GM12878 (cell line): ENCODE measurements at regions not wholly inside any gene's neighbourhood (a gene's known extent, or its start where the extent isn't known, plus 50 kb on each side); places are given as distances from the start of the nearest gene placed in this dataset.

ENCODE experiments used
- ATAC-seq: fragments of 200-7000 bp; cut with Tn5 transposase; 3 replicates; pipeline ENCODE4 v1.9.1; 2020; ENCODE audit warnings: mild to moderate bottlenecking, moderate library complexity
- BruUV-seq: library from RNA; stranded (reverse); fragments of 400-500 nt; replicated peaks from 2 replicates; lab custom pipeline; 2021; lab: Mats Ljungman, UMichigan
- CTCF ChIA-PET: fragments of 300-600 bp; sonication (Branson Sonifier 250); formaldehyde crosslinking; extraction: SDS; loops from one replicate; lab custom pipeline; 2021; ENCODE audit warnings: inconsistent platforms; lab: Yijun Ruan, JAX
- POLR2A ChIA-PET: fragments of 350-600 bp; formaldehyde crosslinking; extraction: SDS; loops from one replicate; lab custom pipeline; 2021; ENCODE audit warnings: inconsistent platforms; lab: Charles Lee
- RAD21 ChIA-PET: fragments of 300-600 bp; sonication (Branson Sonifier 250); formaldehyde crosslinking; loops from one replicate; lab custom pipeline; 2023; ENCODE audit warnings: antibody characterized with exemption; ENCODE audit not compliant: unreplicated experiment; lab: Charles Lee
- SMC1A ChIA-PET: fragments of 300-600 bp; sonication (Branson Sonifier 250); formaldehyde crosslinking; loops from one replicate; lab custom pipeline; 2023; ENCODE audit not compliant: unreplicated experiment, uncharacterized antibody; lab: Charles Lee
- DNase-seq: peaks from one replicate; pipeline ENCODE4 v3.0.0-alpha.2; 2011; ENCODE audit warnings: low read depth, low spot score
- FAIRE-seq: peaks from 3 replicates; lab custom pipeline; 2011; peaks lifted over from hg19 to GRCh38; lab: Jason Lieb, UNC
- H2AFZ ChIP-seq: 2 replicates; pipeline ENCODE4 v1.6.0; 2011; ENCODE audit warnings: low read depth, low read length, control low read depth; ENCODE audit not compliant: control insufficient read depth
- H3K27ac ChIP-seq: 2 replicates; pipeline ENCODE4 v1.5.1; 2011; ENCODE audit warnings: control low read depth; ENCODE audit not compliant: control insufficient read depth, insufficient read depth
- H3K27me3 ChIP-seq, 2 experiments: replicated peaks in 1 of 2; 2 replicates each; pipeline versions ENCODE4 v1.6.0 to v1.6.1; 2011; ENCODE audit warnings: low read length in 1 of 2; ENCODE audit not compliant: control insufficient read depth in 2 of 2, insufficient read depth in 2 of 2
- H3K36me3 ChIP-seq, 2 experiments: 2 replicates each; pipeline ENCODE4 v1.5.1; 2011; ENCODE audit warnings: low read length in 1 of 2; ENCODE audit not compliant: control insufficient read depth in 2 of 2, insufficient read depth in 2 of 2
- H3K4me1 ChIP-seq: 2 replicates; pipeline ENCODE4 v1.6.1; 2011; ENCODE audit warnings: mild to moderate bottlenecking, low read length, moderate library complexity, mixed read lengths; ENCODE audit not compliant: control insufficient read depth, insufficient read depth
- H3K4me2 ChIP-seq: 2 replicates; pipeline ENCODE4 v1.6.0; 2011; ENCODE audit warnings: control low read depth; ENCODE audit not compliant: control insufficient read depth, insufficient read depth
- H3K4me3 ChIP-seq: fragments of 200-600 bp; sonication (generic); 2 replicates; pipeline ENCODE4 v1.5.1; 2016
- H3K79me2 ChIP-seq: 2 replicates; pipeline ENCODE4 v1.6.0; 2011; ENCODE audit warnings: low read length; ENCODE audit not compliant: control insufficient read depth, insufficient read depth
- H3K9ac ChIP-seq: 2 replicates; pipeline ENCODE4 v1.8.0; 2011; ENCODE audit warnings: low read length, control low read depth, mixed read lengths; ENCODE audit not compliant: control insufficient read depth, insufficient read depth
- H3K9me3 ChIP-seq: replicated peaks from 3 replicates; pipeline ENCODE4 v1.5.1; 2011; ENCODE audit warnings: mild to moderate bottlenecking, low read length; ENCODE audit not compliant: control insufficient read depth, insufficient read depth
- H4K20me1 ChIP-seq: 2 replicates; pipeline ENCODE4 v1.6.0; 2011; ENCODE audit not compliant: control insufficient read depth, insufficient read depth
- BHLHE40 ChIP-seq, 2 experiments: fragments of 450-650 bp in 1 of 2; IDR thresholded peaks; 2 replicates each; pipeline ENCODE4 v1.6.1; 2011 to 2017; ENCODE audit warnings: low read depth in 2 of 2, borderline replicate concordance in 1 of 2, improper control_type of control experiment in 1 of 2, low read length in 1 of 2, mild to moderate bottlenecking in 1 of 2
- CBX3 ChIP-seq: fragments of 200-600 bp; sonication (generic); IDR thresholded peaks from 2 replicates; pipeline ENCODE4 v1.6.1; 2016; ENCODE audit warnings: low read depth, borderline replicate concordance
- MLLT1 ChIP-seq: fragments of 450-650 bp; IDR thresholded peaks from 2 replicates; pipeline ENCODE4 v1.6.1; 2016; ENCODE audit warnings: mild to moderate bottlenecking
- NRF1 ChIP-seq: conservative IDR thresholded peaks from 2 replicates; pipeline ENCODE4 v1.6.1; 2011; ENCODE audit warnings: mild to moderate bottlenecking, low read depth, low read length, improper control_type of control experiment
- RELA ChIP-seq: fragments of 450-650 bp; IDR thresholded peaks from 2 replicates; pipeline ENCODE4 v1.8.0; 2014; ENCODE audit warnings: borderline replicate concordance; ENCODE audit not compliant: partially characterized antibody
- SRF ChIP-seq, 2 experiments: IDR thresholded peaks; 2 replicates each; pipeline ENCODE4 v1.6.1; 2011; ENCODE audit warnings: low read depth in 2 of 2, low read length in 2 of 2, mild to moderate bottlenecking in 1 of 2, moderate library complexity in 1 of 2
- STAT1 ChIP-seq: fragments of 450-650 bp; conservative IDR thresholded peaks from 2 replicates; pipeline ENCODE4 v1.6.1; 2014; ENCODE audit warnings: antibody characterized with exemption, mild to moderate bottlenecking
- TCF12 ChIP-seq: IDR thresholded peaks from 2 replicates; pipeline ENCODE4 v1.6.1; 2011; ENCODE audit warnings: low read depth, mild to moderate bottlenecking, low read length
- WGBS: methylation state at CpG from one replicate; pipeline ENCODE4 v1.1.6; 2016; ENCODE audit warnings: low lambda C conversion rate; ENCODE audit not compliant: insufficient replicate concordance, insufficient coverage; ENCODE audit errors: missing lambda C conversion rate; 5-methylcytosine and 5-hydroxymethylcytosine counted together
- in situ Hi-C: fragments of 300-500 bp; cut with MboI; formaldehyde crosslinking; loops from 9 replicates; pipeline ENCODE4 v1.14.3; 2018; ENCODE audit warnings: mixed read lengths
- intact Hi-C: fragments of 100-400 bp; cut with micrococcal nuclease; formaldehyde crosslinking; loops from one replicate; pipeline ENCODE4 v1.14.2; 2022; ENCODE audit not compliant: unreplicated experiment

DNA sequence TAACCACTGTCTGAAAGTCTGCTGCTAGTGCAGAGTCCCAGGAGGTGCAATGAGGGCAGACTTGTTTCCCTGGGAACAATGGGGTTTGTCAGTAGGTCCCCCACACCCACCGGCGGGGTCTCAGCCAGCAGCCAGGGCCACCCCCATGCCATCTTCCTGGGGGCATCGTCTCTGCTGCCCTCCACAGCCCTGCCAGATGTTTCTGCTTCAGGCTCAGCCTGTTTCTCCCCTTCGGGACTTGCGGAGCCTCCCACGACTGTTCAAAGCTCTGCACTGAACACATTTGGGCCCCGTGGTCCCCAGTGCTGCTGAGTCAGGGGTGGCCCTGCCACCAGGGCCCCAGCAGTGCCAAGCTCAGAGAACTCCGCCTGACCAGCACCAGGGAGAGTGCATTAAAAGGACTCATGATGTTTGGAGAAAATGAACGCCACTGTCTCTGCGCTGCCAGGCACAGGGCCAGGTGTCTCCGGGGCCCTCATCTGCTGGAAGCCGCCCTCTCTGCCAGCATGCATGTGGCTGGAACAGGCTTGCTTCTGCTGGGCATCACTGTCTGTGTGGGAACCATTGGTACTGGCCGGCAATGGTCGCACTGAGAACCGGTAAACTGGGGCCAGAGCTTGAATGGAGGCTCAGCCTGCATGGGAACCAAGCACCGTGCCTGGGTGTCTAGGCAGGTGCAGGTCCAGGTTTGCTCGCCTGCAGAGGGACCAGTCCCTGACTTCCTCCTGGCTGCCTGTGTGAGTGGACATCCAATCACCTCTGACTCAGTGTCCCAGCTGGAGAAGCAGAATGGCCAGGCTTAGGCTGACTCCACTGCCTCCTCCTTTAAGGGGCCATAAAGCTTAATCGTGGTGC, 345.1 kb downstream of the GLRX3 start:
- no peak overlapping the region for H3K4me3 ChIP-seq
- intact Hi-C loops (no loop called here), in situ Hi-C loops (no loop called here)
- CTCF ChIA-PET = no interaction called here
- POLR2A ChIA-PET = no interaction called here
- no peaks in the 10 kb centered on the region for H4K20me1 ChIP-seq
- no peak for TF ChIP-seq BHLHE40 (IDR thresholded peaks at IDR 0.05; ENCODE audit: borderline replicate concordance in 1 of 2, low read depth in 2 of 2, low read length in 1 of 2)
- no peak for TF ChIP-seq STAT1
- no peak for TF ChIP-seq TCF12
- no peak for TF ChIP-seq CBX3
- TF ChIP-seq MLLT1 = no peak
- no peak for TF ChIP-seq NRF1
- TF ChIP-seq SRF (IDR thresholded peaks at IDR 0.05; ENCODE audit: low read depth in 2 of 2, low read length in 2 of 2) = no peak
- no peak for TF ChIP-seq RELA
- no peak overlapping the region for H2AFZ ChIP-seq
- BruUV-seq = no TSS peak
- no peak overlapping the region for H3K9ac ChIP-seq
- H3K79me2 ChIP-seq = no peaks in the 10 kb centered on the region
- no peaks in the 10 kb centered on the region for H3K4me1 ChIP-seq
- DNase-seq (no peak), ATAC-seq (no peak), FAIRE-seq (no peak)
- H3K9me3 ChIP-seq = no peaks in the 10 kb centered on the region; the same call in 2 of the 3 replicates
- 36% methylated on average over 17 of the region's 18 CpGs for WGBS
- H3K36me3 ChIP-seq = no peaks in the 10 kb centered on the region
- no peak overlapping the region for H3K4me2 ChIP-seq
- H3K27me3 ChIP-seq = no peaks in the 10 kb centered on the region
- RAD21 ChIA-PET = no interaction called here
- SMC1A ChIA-PET = no interaction called here
- H3K27ac ChIP-seq = no peak overlapping the region
